SK-N-SH (cell line): ENCODE measurements at regions not wholly inside any gene's neighbourhood (a gene's known extent, or its start where the extent isn't known, plus 50 kb on each side); places are given as distances from the start of the nearest gene placed in this dataset.

ENCODE experiments used
- CTCF ChIA-PET: fragments of 300-600, 350-600 bp; formaldehyde crosslinking; extraction: SDS; loops from one replicate; lab custom pipeline; 2021; lab: Yijun Ruan, JAX
- POLR2A ChIA-PET: fragments of 350-600 bp; sonication (Branson Sonifier 250); formaldehyde crosslinking; extraction: SDS; loops from one replicate; lab custom pipeline; 2020; ENCODE audit warnings: antibody characterized with exemption, inconsistent platforms; lab: Yijun Ruan, JAX
- DNase-seq: peaks from one replicate; pipeline ENCODE4 v3.0.0; 2012
- H2AFZ ChIP-seq: fragments of 200-600 bp; sonication (generic); 2 replicates; pipeline ENCODE4 v1.8.1; 2016; ENCODE audit warnings: antibody characterized with exemption, mild to moderate bottlenecking, low read depth
- H3F3A ChIP-seq: fragments of 200-600 bp; sonication (generic); replicated peaks from 2 replicates; pipeline ENCODE3; 2016; ENCODE audit warnings: antibody characterized with exemption, mild to moderate bottlenecking; ENCODE audit not compliant: insufficient read depth
- H3K27ac ChIP-seq, 2 experiments: fragments of 200-500 bp in 1 of 2; fragments of 200-600 bp in 1 of 2; sonication (Bioruptor generic) in 1 of 2; sonication (generic), shearing (Covaris generic) in 1 of 2; 2 replicates each; pipeline versions ENCODE4 v1.5.1 to v1.6.1; 2014 to 2016; ENCODE audit warnings: low read depth in 2 of 2, inconsistent platforms in 1 of 2, low read length in 1 of 2, mild to moderate bottlenecking in 1 of 2, mixed read lengths in 1 of 2
- H3K27me3 ChIP-seq: fragments of 200-600 bp; sonication (generic), shearing (Covaris generic); 2 replicates; pipeline ENCODE4 v1.6.1; 2016; ENCODE audit warnings: mixed run types; ENCODE audit not compliant: insufficient read depth
- H3K36me3 ChIP-seq, 2 experiments: fragments of 200-500 bp in 1 of 2; fragments of 200-600 bp in 1 of 2; sonication (Bioruptor generic) in 1 of 2; sonication (generic) in 1 of 2; replicated peaks in 1 of 2; 2 replicates each; pipeline versions ENCODE3 to v1.5.1; 2014 to 2016; ENCODE audit warnings: low read length in 1 of 2, mild to moderate bottlenecking in 1 of 2; ENCODE audit not compliant: insufficient read depth in 2 of 2, control insufficient read depth in 1 of 2
- H3K4me1 ChIP-seq, 2 experiments: fragments of 200-500 bp in 1 of 2; fragments of 200-600 bp in 1 of 2; sonication (Bioruptor generic) in 1 of 2; sonication (generic), shearing (Covaris generic) in 1 of 2; 2 replicates each; pipeline versions ENCODE4 v1.5.1 to v1.6.1; 2014 to 2016; ENCODE audit warnings: low read depth in 1 of 2, low read length in 1 of 2, mixed run types in 1 of 2; ENCODE audit not compliant: insufficient read depth in 2 of 2, control insufficient read depth in 1 of 2
- H3K4me2 ChIP-seq: fragments of 200-600 bp; sonication (generic), shearing (Covaris generic); 2 replicates; pipeline ENCODE4 v1.6.1; 2017; ENCODE audit warnings: mixed run types
- H3K4me3 ChIP-seq, 2 experiments: fragments of 200-500 bp in 1 of 2; fragments of 200-600 bp in 1 of 2; sonication (Bioruptor generic) in 1 of 2; sonication (generic), shearing (Covaris generic) in 1 of 2; 2 replicates each; pipeline versions ENCODE4 v1.5.1 to v1.8.1; 2014 to 2016; ENCODE audit warnings: low read depth in 2 of 2, inconsistent platforms in 1 of 2, low read length in 1 of 2, mild to moderate bottlenecking in 1 of 2, mixed read lengths in 1 of 2, moderate library complexity in 1 of 2
- H3K79me2 ChIP-seq: fragments of 200-600 bp; sonication (generic); 2 replicates; pipeline ENCODE4 v1.8.1; 2017; ENCODE audit warnings: mild to moderate bottlenecking; ENCODE audit not compliant: insufficient read depth
- H3K9ac ChIP-seq: fragments of 200-600 bp; sonication (generic); 2 replicates; pipeline ENCODE4 v1.6.1; 2017; ENCODE audit warnings: mixed run types
- H3K9me2 ChIP-seq: fragments of 200-600 bp; sonication (generic); 2 replicates; pipeline ENCODE4 v1.6.1; 2017; ENCODE audit warnings: mixed run types
- H3K9me3 ChIP-seq: fragments of 200-600 bp; sonication (generic); 2 replicates; pipeline ENCODE4 v1.6.1; 2017; ENCODE audit warnings: mixed run types, mild to moderate bottlenecking, moderate library complexity
- H4K20me1 ChIP-seq: fragments of 200-600 bp; sonication (generic); 2 replicates; pipeline ENCODE4 v1.6.1; 2017; ENCODE audit warnings: mild to moderate bottlenecking, mixed run types; ENCODE audit not compliant: insufficient read depth
- ELF1 ChIP-seq: IDR thresholded peaks from 2 replicates; pipeline ENCODE4 v1.4.0; 2012
- EZH2phosphoT487 ChIP-seq: fragments of 200-600 bp; sonication (generic); IDR thresholded peaks from 2 replicates; pipeline ENCODE4 v1.6.1; 2017; ENCODE audit warnings: low read depth, mixed run types, mild to moderate bottlenecking, antibody characterized with exemption, moderate library complexity, borderline replicate concordance
- FOXJ3 ChIP-seq: sonication (generic); formaldehyde crosslinking; IDR thresholded peaks from 2 replicates; pipeline ENCODE4 v1.5.1; 2020; ENCODE audit warnings: mild to moderate bottlenecking, missing genetic modification reagents
- GABPA ChIP-seq: IDR thresholded peaks from 2 replicates; pipeline ENCODE4 v1.4.0; 2012; ENCODE audit warnings: low read depth, mild to moderate bottlenecking
- GATA2 ChIP-seq: sonication (generic); formaldehyde crosslinking; IDR thresholded peaks from 2 replicates; pipeline ENCODE4 v1.5.0; 2020; ENCODE audit warnings: mild to moderate bottlenecking, missing genetic modification reagents
- JUND ChIP-seq: IDR thresholded peaks from 2 replicates; pipeline ENCODE4 v1.4.0; 2012
- MAX ChIP-seq: IDR thresholded peaks from 2 replicates; pipeline ENCODE4 v1.4.0; 2012; ENCODE audit warnings: low read depth
- MEF2A ChIP-seq: IDR thresholded peaks from 2 replicates; pipeline ENCODE4 v1.4.0; 2012; ENCODE audit warnings: low read depth, borderline replicate concordance
- POLR2AphosphoS5 ChIP-seq: IDR thresholded peaks from 2 replicates; pipeline ENCODE4 v1.6.1; 2012; ENCODE audit warnings: low read depth, low read length
- RAD21 ChIP-seq: IDR thresholded peaks from 2 replicates; pipeline ENCODE4 v1.6.1; 2012; ENCODE audit warnings: mild to moderate bottlenecking, low read length
- RFX5 ChIP-seq: IDR thresholded peaks from 2 replicates; pipeline ENCODE4 v1.6.1; 2012; ENCODE audit warnings: mild to moderate bottlenecking, improper control_type of control experiment, low read length
- SIN3A ChIP-seq: IDR thresholded peaks from 2 replicates; pipeline ENCODE4 v1.6.1; 2012; ENCODE audit warnings: low read depth, mild to moderate bottlenecking, low read length, moderate library complexity, borderline replicate concordance
- SMC3 ChIP-seq: IDR thresholded peaks from 2 replicates; pipeline ENCODE4 v1.6.1; 2012; ENCODE audit warnings: low read depth, low read length, improper control_type of control experiment
- TCF12 ChIP-seq: IDR thresholded peaks from 2 replicates; pipeline ENCODE4 v1.4.0; 2012
- USF1 ChIP-seq: IDR thresholded peaks from 2 replicates; pipeline ENCODE4 v1.4.0; 2012; ENCODE audit warnings: low read depth, borderline replicate concordance
- WGBS: methylation state at CpG from one replicate; pipeline ENCODE4 v1.1.6; 2017; ENCODE audit warnings: low lambda C conversion rate; 5-methylcytosine and 5-hydroxymethylcytosine counted together
- TF ChIP-seq, protein P1 (sequence below): fragments of 150-350 bp; IDR thresholded peaks from 2 replicates; pipeline ENCODE4 v1.6.1; 2016; ENCODE audit warnings: mild to moderate bottlenecking, low read depth, low read length
- TF ChIP-seq, protein P2 (sequence below): fragments of 150-350 bp; IDR thresholded peaks from 2 replicates; pipeline ENCODE4 v1.6.1; 2017; ENCODE audit warnings: antibody characterized with exemption, low read length, low read depth, borderline replicate concordance

DNA sequence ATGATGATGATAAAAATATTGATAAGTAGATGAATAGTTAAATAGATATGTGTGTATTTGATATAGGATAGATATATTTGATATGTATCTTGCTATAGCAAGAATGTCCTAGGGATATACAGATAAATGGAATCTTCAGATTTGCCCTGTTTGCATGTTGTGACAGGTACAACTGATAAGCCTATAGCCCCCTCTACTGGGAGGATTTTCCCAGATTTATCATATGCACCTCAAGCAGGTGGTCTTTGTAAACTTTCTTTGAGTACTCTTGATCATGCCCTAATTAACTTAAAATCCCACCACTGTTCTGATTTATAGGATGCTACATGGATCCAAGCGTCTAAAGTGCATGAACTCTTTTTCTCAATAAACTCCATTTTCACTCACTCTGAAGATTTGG is 1050.7 kb downstream of the SORCS3 start:
- 29% methylated on average over 1 of the region's 1 CpG for WGBS
- TF ChIP-seq SMC3, result peak; percentile 31; the same call in 1 of the 2 replicates
- TF ChIP-seq RAD21, result peak; percentile 78
- TF ChIP-seq POLR2AphosphoS5, result no peak

DNA sequence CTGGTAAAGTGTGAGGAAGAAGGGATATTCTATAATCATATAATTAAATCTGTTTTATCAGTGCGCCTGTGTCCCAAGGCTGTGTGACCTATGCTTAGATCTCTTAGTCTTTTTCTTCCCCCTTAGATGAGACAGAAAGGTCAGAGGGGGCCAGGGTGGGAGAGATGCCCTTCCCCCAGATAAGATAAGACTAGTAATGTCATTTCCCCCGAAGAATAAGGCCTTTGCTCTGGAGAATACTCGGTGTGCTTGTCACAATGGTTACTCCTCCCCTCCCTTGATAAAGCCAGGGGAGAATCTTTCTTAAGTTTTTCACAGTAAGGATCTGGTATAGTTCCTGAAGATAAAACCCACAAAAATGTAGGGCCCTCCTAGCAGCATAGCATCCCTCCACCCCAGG is 1041.8 kb downstream of the SORCS3 start:
- no peaks in the 10 kb centered on the region for H3K4me1 ChIP-seq
- DNase-seq, result no peak
- no peaks in the 10 kb centered on the region for H3F3A ChIP-seq
- WGBS, result 22% methylated on average over 3 of the region's 3 CpGs
- no peak overlapping the region for H2AFZ ChIP-seq
- H3K9ac ChIP-seq, result no peak overlapping the region
- H3K4me2 ChIP-seq, result no peak overlapping the region
- TF ChIP-seq EZH2phosphoT487 (no peak), SIN3A (no peak), SMC3 (no peak), GATA2 (no peak), MEF2A (no peak), RAD21 (no peak), ELF1 (no peak), GABPA (no peak)
- TF ChIP-seq, protein P1, sequence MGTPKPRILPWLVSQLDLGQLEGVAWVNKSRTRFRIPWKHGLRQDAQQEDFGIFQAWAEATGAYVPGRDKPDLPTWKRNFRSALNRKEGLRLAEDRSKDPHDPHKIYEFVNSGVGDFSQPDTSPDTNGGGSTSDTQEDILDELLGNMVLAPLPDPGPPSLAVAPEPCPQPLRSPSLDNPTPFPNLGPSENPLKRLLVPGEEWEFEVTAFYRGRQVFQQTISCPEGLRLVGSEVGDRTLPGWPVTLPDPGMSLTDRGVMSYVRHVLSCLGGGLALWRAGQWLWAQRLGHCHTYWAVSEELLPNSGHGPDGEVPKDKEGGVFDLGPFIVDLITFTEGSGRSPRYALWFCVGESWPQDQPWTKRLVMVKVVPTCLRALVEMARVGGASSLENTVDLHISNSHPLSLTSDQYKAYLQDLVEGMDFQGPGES, result no peak
- no peaks in the 10 kb centered on the region for H4K20me1 ChIP-seq
- no peaks in the 10 kb centered on the region for H3K9me2 ChIP-seq
- no peaks in the 10 kb centered on the region for H3K27me3 ChIP-seq
- no peaks in the 10 kb centered on the region for H3K9me3 ChIP-seq
- no peaks in the 10 kb centered on the region for H3K79me2 ChIP-seq
- POLR2A ChIA-PET, result no interaction called here
- H3K27ac ChIP-seq, result no peak overlapping the region
- no peak overlapping the region for H3K4me3 ChIP-seq
- H3K36me3 ChIP-seq, result no peaks in the 10 kb centered on the region
- CTCF ChIA-PET, result interaction anchor here (1.7 kb wide), 1 partner anchor 9 kb away, joined by 3 read pairs; no protein-coding TSS in a partner anchor

More for the DNA sequence above, 1050.7 kb downstream of the SORCS3 start:
- Histone ChIP-seq H3K27ac (no peak overlapping the region), H3K9ac (no peak overlapping the region), H3K9me2 (no peaks in the 10 kb centered on the region), H3K9me3 (no peaks in the 10 kb centered on the region; the same call in 1 of the 2 replicates), H3K4me3 (peak overlapping the region in 1 of 2 experiments; percentile 43; a peak in 1 of 4 replicates), H3F3A (no peaks in the 10 kb centered on the region), H3K79me2 (no peaks in the 10 kb centered on the region), H3K27me3 (no peaks in the 10 kb centered on the region), H3K4me2 (no peak overlapping the region), H4K20me1 (no peaks in the 10 kb centered on the region), H2AFZ (no peak overlapping the region), H3K36me3 (no peaks in the 10 kb centered on the region), H3K4me1 (no peaks in the 10 kb centered on the region)
- ChIA-PET CTCF (interaction anchor here (0.7 to 2.9 kb wide), 11 partner anchors 8 to 1046 kb away, joined by 3 to 17 read pairs (median 3); no protein-coding TSS in a partner anchor), POLR2A (no interaction called here)
- DNase-seq, result peak; percentile 15

- TF ChIP-seq, protein P1, result no peak
- no peak for TF ChIP-seq RFX5
- TF ChIP-seq TCF12, result no peak
- TF ChIP-seq MEF2A, result no peak
- TF ChIP-seq JUND, result no peak
- TF ChIP-seq, protein P2, sequence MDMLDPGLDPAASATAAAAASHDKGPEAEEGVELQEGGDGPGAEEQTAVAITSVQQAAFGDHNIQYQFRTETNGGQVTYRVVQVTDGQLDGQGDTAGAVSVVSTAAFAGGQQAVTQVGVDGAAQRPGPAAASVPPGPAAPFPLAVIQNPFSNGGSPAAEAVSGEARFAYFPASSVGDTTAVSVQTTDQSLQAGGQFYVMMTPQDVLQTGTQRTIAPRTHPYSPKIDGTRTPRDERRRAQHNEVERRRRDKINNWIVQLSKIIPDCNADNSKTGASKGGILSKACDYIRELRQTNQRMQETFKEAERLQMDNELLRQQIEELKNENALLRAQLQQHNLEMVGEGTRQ, result no peak
- no peak for TF ChIP-seq SMC3
- no peak for TF ChIP-seq GATA2
- TF ChIP-seq USF1, result no peak
- TF ChIP-seq FOXJ3 (CRISPR knock-in tag), result no peak
- no peak for TF ChIP-seq MAX
- no peaks in the 10 kb centered on the region for H3K27me3 ChIP-seq
- no peaks in the 10 kb centered on the region for H3F3A ChIP-seq
- no peaks in the 10 kb centered on the region for H3K36me3 ChIP-seq
- H2AFZ ChIP-seq, result no peak overlapping the region
- DNase-seq, result no peak
- 23% methylated on average over 5 of the region's 5 CpGs for WGBS
- H3K4me2 ChIP-seq, result no peak overlapping the region
- H3K79me2 ChIP-seq, result no peaks in the 10 kb centered on the region
- no peak overlapping the region for H3K9ac ChIP-seq
- H3K27ac ChIP-seq, result no peak overlapping the region
- H3K9me2 ChIP-seq, result no peaks in the 10 kb centered on the region
- H3K9me3 ChIP-seq, result no peaks in the 10 kb centered on the region
- H3K4me1 ChIP-seq, result no peaks in the 10 kb centered on the region
- ChIA-PET CTCF (interaction anchor here (1.4 kb wide), 1 partner anchor 10 kb away, joined by 4 read pairs; no protein-coding TSS in a partner anchor), POLR2A (no interaction called here)
- H4K20me1 ChIP-seq, result no peaks in the 10 kb centered on the region
- H3K4me3 ChIP-seq, result no peak overlapping the region
Observed at GRCh38 chr10:105681051-105681450, 1040.0 kb downstream of the SORCS3 start.
